ENCODE measurements at regions not wholly inside any gene's neighbourhood (a gene's known extent, or its start where the extent isn't known, plus 50 kb on each side); places are given as distances from the start of the nearest gene placed in this dataset.
A peak's percentile ranks its signal among the peaks of the same experiment; 100 is the strongest.

DNA sequence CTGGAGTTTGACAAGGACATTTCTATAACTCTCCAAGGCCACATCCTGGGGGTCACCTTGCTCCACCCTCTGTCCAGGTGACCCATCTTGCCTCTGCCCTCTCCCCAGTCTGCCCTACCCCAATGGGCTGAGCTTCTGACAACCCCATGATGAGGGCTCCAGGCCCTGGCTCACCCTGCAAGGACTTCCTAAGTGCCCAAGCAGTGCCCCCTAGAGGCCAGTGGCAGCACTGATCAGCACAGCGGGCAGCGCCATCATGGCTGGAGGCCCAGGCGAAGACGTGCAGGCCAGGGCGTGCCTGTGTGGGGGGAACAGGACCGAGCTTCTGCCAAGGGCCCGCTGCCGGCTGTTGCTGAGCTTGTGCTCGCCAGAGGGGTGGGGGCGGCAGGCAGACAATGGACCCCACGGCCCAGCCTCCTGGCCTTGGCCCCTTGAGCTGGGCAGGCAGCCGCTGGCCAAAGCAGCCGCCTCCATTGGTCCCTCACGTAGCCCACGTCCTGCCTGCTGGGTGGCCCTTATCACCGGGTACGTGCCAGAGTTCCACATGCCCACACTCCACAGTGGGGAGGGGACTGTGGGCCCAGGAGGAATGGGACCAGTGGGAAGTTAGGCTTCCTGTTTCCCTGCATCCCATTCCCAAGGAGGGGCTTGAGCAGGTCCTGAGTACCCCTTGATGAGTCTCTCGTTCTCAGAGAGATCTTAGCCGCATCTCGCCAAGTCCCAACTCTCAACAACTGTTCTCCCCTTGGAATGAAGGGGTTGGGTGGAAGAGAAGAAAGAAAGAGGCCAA is 64.3 kb downstream of the MRPL14 start:
- peak; percentile 70 for DNase-seq (ENCODE audit: low spot score)

DNA sequence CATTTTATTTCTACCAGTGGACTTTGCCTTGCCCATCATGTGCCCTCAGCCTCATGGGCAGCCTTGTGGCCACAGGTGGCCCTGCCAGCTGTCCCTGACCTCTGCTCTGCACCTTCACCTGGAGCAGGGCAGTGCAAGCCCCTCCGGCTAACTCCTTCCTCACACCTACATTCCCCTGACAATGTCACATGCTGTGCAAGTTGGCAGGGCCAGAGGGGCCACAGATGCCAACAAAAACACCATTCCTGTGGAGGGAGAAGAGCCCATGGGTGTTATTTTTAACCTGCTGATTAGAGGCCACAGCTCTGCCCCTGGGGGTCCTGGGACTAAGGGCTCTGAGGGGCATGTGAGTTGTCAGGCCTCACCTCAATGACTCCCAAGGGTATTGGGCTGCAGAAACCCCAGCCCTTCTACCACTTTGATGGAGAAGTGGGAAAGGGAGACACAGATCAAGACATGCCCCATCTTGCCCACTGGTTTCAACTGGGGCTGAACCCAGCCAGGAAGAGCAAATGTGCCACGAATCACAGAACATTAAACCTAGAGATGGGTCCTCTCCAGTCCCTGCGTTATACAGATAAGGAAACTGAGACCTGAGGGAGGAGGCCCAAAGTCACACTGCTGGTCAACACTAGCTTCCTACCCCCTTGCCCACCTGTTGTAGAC is 65.0 kb downstream of the MRPL14 start:
- no peak for DNase-seq (ENCODE audit: low spot score)

DNA sequence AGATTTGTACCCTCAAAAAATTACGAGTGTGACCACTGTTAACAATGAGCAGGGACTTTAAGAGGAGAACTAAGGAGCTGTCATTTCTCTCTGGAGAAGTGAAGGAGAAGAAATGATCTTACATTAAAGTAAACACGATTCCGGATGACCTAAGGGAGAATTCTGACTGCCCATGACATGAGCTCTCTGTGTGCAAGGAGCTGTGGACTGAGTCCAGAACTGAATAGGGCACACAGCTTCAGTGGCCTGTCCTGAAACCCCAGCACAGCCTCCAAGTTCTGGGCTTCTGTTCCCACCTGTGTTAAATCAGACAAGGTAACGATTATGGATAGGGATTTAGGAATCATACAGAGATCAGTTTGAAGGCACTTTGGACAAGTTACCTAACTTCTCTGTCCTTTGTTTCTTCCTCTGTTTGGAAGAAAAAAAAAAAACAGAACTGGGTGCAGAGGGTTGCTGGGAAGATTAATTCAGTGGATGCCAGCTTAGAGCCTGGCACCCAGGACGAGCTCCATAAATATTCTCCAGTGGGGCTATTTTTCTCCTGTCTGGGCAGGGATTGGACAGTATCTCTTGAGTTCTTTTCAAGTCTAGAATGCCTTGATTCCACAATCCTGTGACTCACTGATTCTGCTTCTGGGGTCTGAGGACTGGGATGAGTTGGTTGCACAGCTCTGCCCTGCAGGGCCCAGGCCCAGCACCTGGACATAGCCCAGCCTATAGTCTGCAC is 65.7 kb downstream of the MRPL14 start:
- no peak for DNase-seq (ENCODE audit: low spot score)

DNA sequence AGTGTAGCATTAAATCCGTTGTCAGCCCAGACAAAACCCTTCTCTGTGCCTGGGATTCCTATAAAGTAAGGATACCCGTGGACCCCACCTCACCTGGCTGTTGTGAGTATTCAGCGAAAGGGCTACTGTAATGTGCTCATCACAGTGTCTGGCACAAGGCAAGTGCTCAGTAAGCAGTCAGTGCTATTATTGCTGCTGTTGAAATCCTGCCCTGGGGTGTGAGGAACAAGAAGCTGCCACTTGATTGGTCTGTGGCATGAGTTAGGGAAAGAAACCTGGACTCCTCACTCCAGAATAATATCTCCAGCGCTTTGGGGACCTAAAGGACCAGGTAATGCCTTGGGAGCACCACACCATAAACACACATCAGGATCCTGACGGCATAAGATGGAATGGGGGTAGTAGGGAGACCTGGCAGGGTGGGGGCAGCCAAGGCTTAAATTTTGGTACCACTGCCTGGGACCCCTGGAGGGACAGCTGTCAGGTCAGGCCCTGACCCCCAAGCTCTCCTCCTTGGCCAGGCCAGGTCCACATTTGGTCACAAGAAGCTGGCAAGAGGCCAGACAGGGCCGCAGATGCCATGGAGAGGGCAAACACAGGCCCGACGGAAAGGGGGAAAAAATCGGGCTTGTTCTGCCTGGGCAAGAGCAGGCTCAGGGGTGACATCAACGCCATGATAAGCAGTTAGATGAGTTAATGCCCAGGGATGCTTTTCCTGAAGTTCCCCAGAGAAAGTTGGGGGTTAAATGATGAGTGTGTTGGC is 66.5 kb downstream of the MRPL14 start:
- DNase-seq (ENCODE audit: low spot score), result no peak

DNA sequence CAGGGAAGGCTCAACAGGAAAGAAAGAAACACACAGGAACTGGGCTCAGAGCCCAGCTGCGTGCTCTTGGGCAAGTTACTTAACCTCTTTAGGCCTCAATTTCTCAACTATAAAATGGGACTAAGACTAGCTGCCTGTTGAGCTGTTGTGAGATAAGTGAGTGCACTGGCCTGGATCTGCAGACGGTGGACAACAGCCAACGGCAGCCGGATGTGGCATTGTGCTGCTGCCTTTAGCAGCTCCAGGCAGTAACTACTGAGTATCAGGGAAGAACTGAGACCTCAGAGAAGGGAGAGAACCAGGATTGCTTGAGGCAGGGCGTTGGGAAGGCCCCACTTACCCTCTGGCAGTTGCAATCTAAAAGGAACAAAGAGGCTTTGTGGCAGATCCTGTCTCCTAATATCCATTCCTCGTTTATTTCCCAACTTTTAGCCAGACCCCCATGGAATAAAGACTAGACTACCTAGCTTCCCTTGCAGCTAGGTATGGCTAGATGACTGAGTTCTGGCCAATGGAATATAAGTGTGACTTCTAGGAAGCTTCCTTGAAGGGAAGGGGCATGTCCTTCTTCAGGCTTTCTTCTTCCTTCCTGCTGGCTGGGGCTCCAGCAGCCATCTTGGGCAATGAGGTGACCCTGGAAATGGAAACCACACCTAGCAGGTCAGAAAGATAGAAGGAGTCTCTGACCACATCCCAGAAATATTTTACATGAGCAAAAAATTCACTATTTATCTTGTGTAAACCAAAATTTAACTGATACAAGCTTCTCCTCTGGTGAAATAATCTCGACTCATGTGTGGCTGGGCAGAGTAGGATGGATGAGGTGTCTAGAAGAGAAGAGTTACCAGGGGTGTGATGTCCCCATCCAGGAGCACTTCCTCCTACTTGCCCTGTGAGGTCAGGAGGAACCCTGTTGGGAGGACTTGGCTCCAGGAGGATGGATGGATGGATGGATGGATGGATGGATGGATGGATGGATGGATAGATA is 67.6 kb downstream of the MRPL14 start:
- DNase-seq (ENCODE audit: low spot score), result no peak

DNA sequence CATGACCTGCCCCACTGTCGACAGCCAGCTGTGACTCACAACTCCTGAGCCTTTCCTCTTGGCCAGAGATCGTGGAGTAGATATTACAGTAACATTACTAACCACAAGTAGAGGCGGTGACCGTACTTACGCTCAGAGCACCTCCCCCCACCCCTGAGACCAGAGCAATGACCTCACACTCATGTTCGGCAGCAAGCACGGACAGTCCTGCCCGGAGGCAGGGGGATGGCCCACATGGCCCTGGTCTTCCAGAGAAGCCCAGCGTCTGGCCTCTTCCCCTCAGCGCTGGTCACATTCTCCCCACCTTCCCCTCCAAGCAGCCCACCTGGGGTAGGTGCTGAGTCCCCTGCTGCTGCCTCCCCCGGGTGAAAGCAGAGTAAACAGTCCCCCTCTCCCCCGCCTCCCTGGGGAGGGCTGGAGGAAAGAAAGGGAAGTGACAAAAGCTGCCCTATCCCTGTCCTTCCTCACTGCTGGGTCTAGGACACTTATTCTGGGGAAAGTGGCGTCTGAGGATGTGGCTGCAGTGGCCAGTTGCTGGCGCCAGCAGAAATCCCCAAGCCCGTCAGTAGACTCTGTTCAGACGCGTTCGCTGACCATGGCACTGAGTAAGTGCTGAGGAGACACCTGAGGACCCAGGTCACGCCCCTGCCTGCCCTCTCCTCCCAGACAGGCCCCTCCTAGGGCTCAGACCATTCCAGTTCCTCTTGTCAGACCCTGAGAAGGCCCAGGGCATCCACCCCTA is 68.5 kb downstream of the MRPL14 start:
- peak; percentile 43 for DNase-seq (ENCODE audit: low spot score)

DNA sequence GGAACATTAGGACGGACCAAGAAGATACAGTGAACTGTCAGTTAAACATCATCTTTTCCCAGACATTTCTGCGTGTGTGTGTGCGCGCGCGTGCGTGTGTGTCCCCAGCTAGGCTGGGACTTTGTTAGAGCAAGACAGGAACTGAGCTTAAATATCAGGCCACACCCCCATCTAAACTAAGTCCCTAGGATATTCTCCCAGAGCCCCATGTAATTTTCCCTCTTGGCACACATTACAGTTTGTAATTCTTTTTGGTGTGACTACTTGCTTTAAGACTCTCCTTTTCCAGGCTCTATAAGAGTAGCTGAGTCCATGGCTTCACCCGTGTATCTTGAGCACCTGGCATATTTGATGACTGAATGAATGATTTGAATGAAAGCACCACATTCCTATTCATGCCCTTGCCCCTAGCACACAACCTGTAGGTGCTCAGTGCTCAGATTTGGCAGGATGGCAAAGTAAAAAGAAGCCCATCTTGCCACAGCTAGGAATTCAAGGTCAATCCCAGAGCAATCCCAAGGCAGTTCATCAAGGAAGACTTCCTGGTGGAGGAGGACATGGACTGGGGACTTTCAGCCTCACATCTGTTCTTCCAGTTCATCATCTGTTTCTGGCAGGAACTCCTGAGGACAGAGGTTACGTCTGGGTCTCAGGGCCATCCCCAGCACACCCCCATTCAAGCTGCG is 69.2 kb downstream of the MRPL14 start:
- no peak for DNase-seq (ENCODE audit: low spot score)

DNA sequence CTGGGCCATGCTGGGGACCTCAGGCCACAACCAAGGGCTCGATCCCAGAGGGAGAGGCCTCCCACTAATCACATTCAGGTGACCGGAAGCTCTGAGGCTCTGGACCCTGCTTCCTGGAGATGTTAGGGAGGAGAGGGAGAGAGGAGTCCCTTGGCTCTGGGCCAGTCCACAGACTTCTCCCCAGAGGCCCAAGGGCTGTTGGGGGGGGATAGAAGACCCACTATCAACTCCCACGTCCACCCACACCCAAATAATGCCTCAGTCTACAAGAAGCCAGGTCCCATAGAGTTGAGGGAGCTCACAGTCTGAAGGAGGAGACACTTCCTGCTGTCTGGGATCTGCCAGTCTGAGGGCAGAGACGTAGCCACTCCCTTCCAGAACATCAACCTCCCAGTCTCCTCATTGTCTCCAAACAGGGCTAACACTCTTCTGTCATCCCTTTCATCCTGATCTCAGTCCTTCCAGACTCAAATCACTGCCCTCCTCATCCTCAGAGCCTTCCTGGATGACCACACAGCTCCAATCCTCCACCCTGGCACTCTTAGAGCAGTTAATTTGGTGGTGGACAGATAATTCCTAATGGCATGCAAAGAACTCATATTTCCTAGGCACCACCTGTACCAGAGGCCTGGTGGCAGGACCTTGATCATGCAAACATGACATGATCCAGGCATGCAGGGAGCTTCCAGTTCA is 69.9 kb downstream of the MRPL14 start:
- DNase-seq (ENCODE audit: low spot score), result no peak

DNA sequence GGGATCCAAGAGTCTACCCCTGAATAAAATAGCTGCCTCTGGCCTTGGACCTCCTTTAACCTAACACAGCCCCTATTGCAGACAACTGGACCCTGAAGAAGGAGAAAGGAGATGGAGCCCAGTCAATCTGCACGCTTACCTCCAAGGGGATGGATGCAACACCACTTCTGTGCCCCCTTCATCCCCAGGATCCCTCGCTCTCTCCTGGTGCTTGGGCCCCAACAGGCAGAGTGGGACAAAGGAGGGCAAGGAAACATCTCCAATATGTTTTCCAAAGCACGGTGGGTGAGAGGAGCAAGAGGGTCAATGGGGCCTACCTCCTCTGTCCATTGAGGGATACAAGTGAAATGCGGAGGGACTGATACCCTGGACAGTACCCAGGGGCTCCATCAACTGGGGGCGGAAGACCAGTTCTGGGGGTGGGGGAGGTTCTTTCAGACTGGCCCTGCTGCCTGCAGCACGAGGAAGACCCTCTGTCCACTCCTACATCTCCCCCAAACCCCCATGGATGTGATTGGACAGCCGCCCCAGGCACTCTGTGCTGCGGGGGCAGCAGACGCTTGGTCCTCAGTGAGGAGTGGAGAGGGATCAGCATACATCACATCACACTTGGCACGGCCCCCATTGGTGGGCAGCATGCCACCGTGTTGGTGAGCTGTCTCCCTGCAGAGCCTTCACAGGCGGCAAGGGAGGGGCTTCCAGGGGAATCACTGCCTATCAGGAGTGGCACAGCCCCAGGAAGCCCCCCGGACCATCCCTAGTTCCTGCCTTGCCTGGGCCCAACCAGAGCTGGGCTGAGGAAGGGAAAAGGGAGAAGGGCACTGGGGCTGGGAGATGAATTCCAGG is 70.6 kb downstream of the MRPL14 start:
- DNase-seq (ENCODE audit: low spot score), result peak; percentile 85

DNA sequence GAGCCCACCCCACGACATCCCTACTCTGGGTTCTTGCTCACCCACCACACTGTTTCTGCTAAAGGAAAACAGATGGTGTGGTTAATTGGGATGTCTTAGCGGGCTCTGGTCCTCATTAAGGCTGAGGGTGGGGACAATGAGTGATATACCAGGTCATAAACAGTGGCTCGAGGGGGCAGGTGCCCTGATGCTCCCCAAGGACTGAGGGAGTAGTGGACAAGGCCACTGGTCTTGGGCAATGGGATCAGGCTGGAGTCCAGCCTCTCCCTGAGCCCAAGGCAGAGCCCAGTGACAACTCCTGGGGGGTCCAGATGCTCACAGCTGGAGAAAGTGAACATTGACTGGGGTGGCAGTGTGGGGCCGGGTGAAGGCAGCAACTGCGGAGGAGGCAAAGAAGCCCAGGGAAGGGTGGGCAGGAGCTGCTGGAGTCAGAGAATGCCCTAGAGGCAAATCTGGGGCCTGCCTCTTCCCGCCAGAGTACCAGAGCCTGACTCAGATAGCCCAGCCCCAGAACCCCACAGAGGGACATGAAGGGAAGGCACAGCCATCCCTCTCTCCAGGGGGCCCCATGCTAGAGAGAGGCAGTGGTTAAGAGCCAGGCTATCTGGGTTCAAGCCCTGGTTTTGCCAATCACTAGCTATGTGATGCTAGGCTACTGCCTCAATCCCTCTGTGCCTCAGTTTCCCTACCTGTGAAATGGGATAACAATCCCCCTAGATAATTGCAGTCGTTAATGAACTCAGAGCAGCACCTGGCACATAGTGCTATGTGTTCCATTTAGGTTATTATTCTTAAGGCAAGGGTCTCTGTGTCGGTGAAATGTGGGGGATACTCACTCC is 72.3 kb downstream of the MRPL14 start:
- no peak for DNase-seq (ENCODE audit: low spot score)

DNA sequence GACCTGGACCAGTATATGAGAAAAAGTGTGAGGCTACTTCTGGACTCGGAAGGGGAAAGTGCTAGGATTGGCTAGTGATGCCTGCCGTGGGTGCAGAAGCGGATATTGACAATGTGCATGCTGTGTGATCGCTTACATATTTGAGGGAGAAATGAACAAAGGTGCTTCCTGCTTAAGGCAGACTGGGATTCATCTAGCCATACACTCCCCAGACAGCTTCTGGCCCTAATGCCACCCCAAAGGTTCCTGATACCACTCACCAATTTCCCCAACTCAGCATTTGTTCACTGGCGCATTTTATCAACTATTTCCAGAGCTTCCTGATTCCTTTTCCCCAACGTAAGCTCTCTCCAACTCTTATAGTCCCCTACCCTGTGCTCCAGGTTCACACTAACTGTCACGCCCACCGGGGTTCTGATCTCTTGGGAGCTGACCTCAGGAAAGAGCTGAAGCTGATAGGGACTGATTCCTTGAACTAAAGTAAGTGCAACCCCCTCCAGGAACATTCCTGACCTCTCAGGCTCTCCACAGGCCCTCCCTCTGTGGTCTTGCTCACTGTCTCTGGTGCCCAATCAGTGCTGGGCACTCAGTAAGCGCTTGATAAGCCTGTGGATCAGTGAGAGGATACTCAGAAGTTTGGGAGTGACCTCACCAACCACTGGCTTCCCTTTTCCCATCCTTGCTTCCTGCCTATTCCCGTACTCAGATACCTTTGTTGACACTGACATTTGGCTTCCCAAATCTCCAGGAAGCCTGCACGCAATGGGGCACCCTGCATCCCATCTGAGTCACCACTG is 73.3 kb downstream of the MRPL14 start:
- no peak for DNase-seq (ENCODE audit: low spot score)

DNA sequence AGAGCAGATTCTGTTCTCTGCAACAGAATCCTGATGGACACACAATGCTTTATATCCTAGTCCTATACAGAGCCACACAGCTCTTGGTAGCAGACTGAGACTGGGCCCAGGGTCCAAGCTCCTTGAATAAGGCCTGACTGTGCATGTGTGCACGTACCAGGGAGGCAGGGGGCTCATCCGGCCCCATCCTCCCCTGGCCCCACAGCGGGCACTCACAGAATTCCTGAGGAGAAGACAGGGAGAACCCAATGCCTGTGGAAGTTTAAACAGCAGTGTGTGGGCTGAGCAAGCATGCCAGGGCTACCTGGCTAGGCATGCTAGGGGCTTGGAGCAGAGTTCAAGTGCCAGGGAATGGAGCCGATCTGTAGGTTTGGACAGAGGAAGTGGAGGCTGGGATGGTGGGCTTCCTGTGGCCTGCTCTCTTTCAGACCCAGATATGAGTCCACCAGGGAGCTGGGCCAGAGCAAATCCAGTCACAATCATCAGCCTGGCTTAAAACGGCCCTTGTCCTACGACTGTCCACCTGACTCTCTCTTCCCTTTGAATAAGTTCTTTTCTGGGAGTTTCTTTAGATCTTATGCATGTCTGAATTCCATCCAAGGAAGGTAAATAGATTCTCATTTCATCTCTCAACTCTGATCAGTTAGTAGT is 74.0 kb downstream of the MRPL14 start:
- DNase-seq (ENCODE audit: low spot score), result no peak

DNA sequence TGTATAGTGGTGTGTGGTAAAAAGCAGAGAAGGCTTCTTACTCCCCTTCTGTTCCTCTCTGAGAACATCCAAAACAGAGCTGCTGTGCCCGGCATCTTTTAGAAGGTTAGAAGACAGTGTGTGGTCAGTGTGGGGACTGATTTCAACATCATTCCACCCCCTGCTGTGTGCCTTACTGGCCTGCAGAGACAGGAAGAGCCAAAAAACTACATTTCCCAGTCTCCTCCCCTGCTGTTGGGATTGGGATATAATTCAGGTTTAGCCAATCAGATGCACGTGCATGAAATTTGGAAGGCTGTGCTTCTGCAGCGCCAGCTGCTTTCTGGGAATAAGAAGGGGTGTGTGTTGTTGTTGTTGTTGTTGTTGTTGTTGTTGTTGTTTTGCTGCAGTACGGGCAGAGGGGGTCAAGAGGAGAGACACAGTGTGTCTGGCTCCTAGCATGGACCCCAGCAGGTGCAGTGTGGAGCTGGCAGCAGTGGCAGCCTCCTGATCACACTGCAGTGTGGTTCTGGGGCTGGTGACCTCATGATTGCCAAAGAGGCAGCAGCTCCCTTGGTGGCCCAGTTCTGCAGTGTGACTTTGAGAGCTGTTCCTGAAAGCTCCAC is 74.7 kb downstream of the MRPL14 start:
- DNase-seq (ENCODE audit: low spot score), result peak; percentile 76

DNA sequence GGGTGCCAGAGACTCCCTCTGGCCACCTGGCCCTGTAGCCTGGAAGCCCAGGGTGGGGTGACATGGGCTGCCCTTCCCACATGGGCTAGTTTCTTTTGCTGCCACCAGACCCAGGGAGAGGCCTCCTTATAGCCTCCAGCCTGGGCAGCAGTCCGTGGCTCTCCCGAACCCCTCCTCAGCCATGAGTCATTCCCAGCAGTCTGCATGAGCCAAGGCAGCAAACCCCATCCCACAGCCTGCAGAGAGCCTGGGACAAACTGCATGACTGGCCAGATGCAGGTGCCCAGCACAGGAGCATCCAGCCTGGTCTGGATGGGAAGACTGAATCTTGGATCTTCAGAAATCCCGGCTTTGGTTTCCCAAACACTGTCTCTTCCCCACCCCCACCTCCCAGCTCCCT is 75.7 kb downstream of the MRPL14 start:
- DNase-seq (ENCODE audit: low spot score), result no peak

DNA sequence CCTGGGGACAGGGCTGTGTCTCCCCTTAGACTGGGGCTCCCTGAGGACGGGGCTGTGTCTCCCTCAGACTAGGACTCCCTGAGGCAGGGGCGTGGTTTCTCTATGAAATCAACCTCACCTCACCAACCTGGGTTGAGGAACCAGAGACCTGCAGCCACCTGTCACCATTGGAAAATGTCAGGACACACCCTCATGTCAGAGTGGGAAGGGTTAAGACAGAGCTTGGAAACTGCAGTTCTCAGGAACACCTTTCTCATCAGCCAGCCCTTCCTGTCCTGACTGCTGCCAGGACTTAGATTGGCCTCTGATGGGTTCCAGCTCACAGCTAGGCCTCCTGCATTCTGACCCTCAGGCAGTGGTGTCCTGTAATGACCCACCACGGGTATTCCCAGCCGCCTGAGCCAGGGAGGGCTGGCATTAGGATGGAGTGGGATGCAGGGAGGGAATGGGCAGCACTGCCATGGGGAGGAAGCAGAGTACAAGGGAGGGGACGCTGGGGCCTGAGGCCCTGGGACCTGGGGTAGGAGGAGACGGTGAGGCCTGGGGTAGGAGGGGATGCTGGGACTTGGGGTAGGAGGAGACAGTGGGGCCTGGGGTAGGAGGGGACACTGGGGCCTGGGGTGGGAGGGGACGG is 76.3 kb downstream of the MRPL14 start:
- no peak for DNase-seq (ENCODE audit: low spot score)

All from Ammon's horn (tissue), 1 donor.